ENCODE measurements at regions not wholly inside any gene's neighbourhood (a gene's known extent, or its start where the extent isn't known, plus 50 kb on each side); places are given as distances from the start of the nearest gene placed in this dataset.

- no peak for TF ChIP-seq POLR2A (IDR thresholded peaks at IDR 0.05; ENCODE audit: low read depth, low read length)
- TF ChIP-seq TAF1 (IDR thresholded peaks at IDR 0.05; ENCODE audit: low read depth, low read length): no peak
- no peak for TF ChIP-seq POLR2AphosphoS5 (IDR thresholded peaks at IDR 0.05; ENCODE audit: low read depth, low read length)
- TF ChIP-seq SPI1 (IDR thresholded peaks at IDR 0.05; ENCODE audit: low read depth, low read length): no peak
- TF ChIP-seq PAX5 (IDR thresholded peaks at IDR 0.05; ENCODE audit: insufficient read depth, low read length, severe bottlenecking): no peak
These were observed 161.2 kb downstream of the DAD1 start for GRCh38 chr14:22427771-22428231.
